PC-9 (cell line): ENCODE measurements at regions not wholly inside any gene's neighbourhood (a gene's known extent, or its start where the extent isn't known, plus 50 kb on each side); places are given as distances from the start of the nearest gene placed in this dataset.
A peak's percentile ranks its signal among the peaks of the same experiment; 100 is the strongest.

Experiments
- BruUV-seq: library from RNA; stranded (reverse); fragments of 400-500 nt; replicated peaks from 2 replicates; lab custom pipeline; 2021; lab: Mats Ljungman, UMichigan
- CTCF ChIA-PET: fragments of 300-600 bp; sonication (Branson Sonifier 250); formaldehyde crosslinking; loops from one replicate; lab custom pipeline; 2022; ENCODE audit warnings: antibody characterized with exemption; lab: Charles Lee
- POLR2A ChIA-PET: fragments of 300-600 bp; sonication (Branson Sonifier 250); formaldehyde crosslinking; loops from one replicate; lab custom pipeline; 2022; ENCODE audit warnings: antibody characterized with exemption; ENCODE audit not compliant: unreplicated experiment; lab: Charles Lee
- DNase-seq, 2 experiments: peaks; one replicate each; pipeline versions ENCODE4 v3.0.0 to v3.0.0-alpha.2; 2015 to 2022; ENCODE audit warnings: mixed read lengths in 1 of 2
- H2AFZ ChIP-seq: fragments of 200-600 bp; sonication (generic); 2 replicates; pipeline ENCODE4 v1.8.1; 2017; ENCODE audit warnings: antibody characterized with exemption
- H3F3A ChIP-seq: fragments of 200-600 bp; sonication (generic); 2 replicates; pipeline ENCODE4 v1.8.1; 2017; ENCODE audit warnings: antibody characterized with exemption, mild to moderate bottlenecking, low read depth; ENCODE audit not compliant: insufficient read depth
- H3K27ac ChIP-seq: fragments of 200-600 bp; sonication (generic); 2 replicates; pipeline ENCODE4 v1.6.1; 2016; ENCODE audit warnings: mixed run types
- H3K27me3 ChIP-seq: fragments of 200-600 bp; sonication (generic); 2 replicates; pipeline ENCODE4 v1.6.1; 2016; ENCODE audit warnings: low read depth, mixed run types; ENCODE audit not compliant: insufficient read depth
- H3K36me3 ChIP-seq: fragments of 200-600 bp; sonication (generic); 2 replicates; pipeline ENCODE4 v1.6.1; 2016; ENCODE audit warnings: low read depth, mixed run types
- H3K4me1 ChIP-seq: fragments of 200-600 bp; sonication (generic); replicated peaks from 2 replicates; pipeline ENCODE4 v1.6.1; 2016; ENCODE audit warnings: mixed run types; ENCODE audit not compliant: insufficient read depth
- H3K4me2 ChIP-seq: fragments of 200-600 bp; sonication (generic); 2 replicates; pipeline ENCODE4 v1.6.1; 2017; ENCODE audit warnings: mixed run types
- H3K4me3 ChIP-seq: fragments of 200-600 bp; sonication (generic); 2 replicates; pipeline ENCODE4 v1.6.1; 2016; ENCODE audit warnings: mixed run types
- H3K79me2 ChIP-seq: fragments of 200-600 bp; sonication (generic); 2 replicates; pipeline ENCODE4 v1.6.1; 2017; ENCODE audit warnings: low read depth, mixed run types
- H3K9me2 ChIP-seq: fragments of 200-600 bp; sonication (generic); 2 replicates; pipeline ENCODE4 v1.8.1; 2017; ENCODE audit warnings: mild to moderate bottlenecking; ENCODE audit not compliant: insufficient read depth
- H3K9me3 ChIP-seq: fragments of 200-600 bp; sonication (generic); 2 replicates; pipeline ENCODE4 v1.8.1; 2016; ENCODE audit warnings: low read depth; ENCODE audit not compliant: insufficient read depth
- H4K20me1 ChIP-seq: fragments of 200-600 bp; sonication (generic); 2 replicates; pipeline ENCODE4 v1.8.1; 2017; ENCODE audit not compliant: insufficient read depth
- CTCF ChIP-seq: fragments of 200-600 bp; sonication (generic); conservative IDR thresholded peaks from 2 replicates; pipeline ENCODE4 v1.6.1; 2017; ENCODE audit warnings: mixed run types, antibody characterized with exemption, mild to moderate bottlenecking, moderate library complexity
- EZH2 ChIP-seq: fragments of 200-600 bp; sonication (generic); IDR thresholded peaks from 2 replicates; pipeline ENCODE4 v1.8.0; 2017; ENCODE audit warnings: antibody characterized with exemption, low read depth
- intact Hi-C: fragments of 100-400 bp; cut with micrococcal nuclease; formaldehyde crosslinking; loops from one replicate; pipeline ENCODE4 v1.10.0; 2022; ENCODE audit not compliant: unreplicated experiment

DNA sequence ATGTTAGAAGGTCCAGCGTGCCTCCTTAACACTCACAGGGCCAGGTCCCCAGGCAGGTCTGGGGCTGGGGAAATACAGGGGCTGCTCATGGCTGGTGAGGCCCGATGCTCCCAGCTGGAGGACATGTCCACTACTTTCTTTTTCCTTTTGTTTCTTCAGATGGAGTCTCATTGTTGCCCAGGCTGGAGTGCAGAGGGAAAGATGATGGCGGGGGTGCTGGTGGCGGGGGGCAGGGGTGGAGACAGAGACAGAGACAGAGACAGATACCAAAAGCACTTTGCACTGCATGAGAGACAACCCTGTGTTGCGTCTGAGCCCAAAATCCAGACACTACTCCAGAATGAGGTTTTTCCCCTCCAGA is 211.0 kb downstream of the SH3BP4 start:
- DNase-seq = no peak
- Histone ChIP-seq H3K4me3 (no peak overlapping the region), H3K27me3 (no peaks in the 10 kb centered on the region), H3K4me2 (0 out of 2 replicates have a peak overlapping the region, but pooled peaks have one; percentile 2), H4K20me1 (no peaks in the 10 kb centered on the region), H2AFZ (no peak overlapping the region), H3K36me3 (no peaks in the 10 kb centered on the region), H3F3A (peaks cover 4% of the 10 kb centered on the region; the same call in 1 of the 2 replicates), H3K9me2 (no peaks in the 10 kb centered on the region), H3K9me3 (0 out of 2 replicates have a peak, but pooled peaks cover 5% of the 10 kb centered on the region), H3K27ac (no peak overlapping the region), H3K4me1 (peaks cover 10% of the 10 kb centered on the region), H3K79me2 (no peaks in the 10 kb centered on the region)
- no TSS peak for BruUV-seq
- POLR2A ChIA-PET = no interaction called here
- CTCF ChIA-PET = no interaction called here
- TF ChIP-seq EZH2 = no peak
- TF ChIP-seq CTCF = no peak
- intact Hi-C loops = no loop called here

DNA sequence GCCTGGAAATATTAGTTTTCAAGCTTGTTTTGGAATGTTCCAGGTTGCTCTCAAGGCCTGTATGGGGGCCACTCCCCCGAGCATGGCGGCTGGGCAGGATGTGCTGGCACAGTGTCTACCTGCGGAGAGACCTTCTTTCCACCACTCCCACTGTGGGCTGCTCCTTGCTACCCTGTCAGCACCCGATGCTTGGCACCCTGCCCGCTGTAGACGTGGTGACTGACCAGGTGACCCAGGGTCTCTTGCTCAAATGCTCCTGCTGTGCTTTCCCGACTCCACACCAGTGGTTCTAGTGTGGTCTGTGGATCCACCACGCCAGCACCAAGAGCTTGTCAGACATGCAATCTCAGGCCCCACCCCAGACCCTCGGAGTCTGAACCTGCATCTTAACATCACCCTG is 213.3 kb downstream of the SH3BP4 start:
- Histone ChIP-seq H3K27ac (no peak overlapping the region), H3K9me2 (no peaks in the 10 kb centered on the region), H2AFZ (no peak overlapping the region), H3K27me3 (no peaks in the 10 kb centered on the region), H4K20me1 (no peaks in the 10 kb centered on the region), H3K36me3 (no peaks in the 10 kb centered on the region), H3K79me2 (no peaks in the 10 kb centered on the region), H3K4me3 (no peak overlapping the region), H3F3A (peaks cover 11% of the 10 kb centered on the region), H3K4me1 (peaks cover 26% of the 10 kb centered on the region), H3K4me2 (no peak overlapping the region), H3K9me3 (0 out of 2 replicates have a peak, but pooled peaks cover 5% of the 10 kb centered on the region)
- TF ChIP-seq CTCF (no peak), EZH2 (no peak)
- POLR2A ChIA-PET = no interaction called here
- intact Hi-C loops = no loop called here
- CTCF ChIA-PET = no interaction called here
- DNase-seq = no peak
- BruUV-seq = no TSS peak

DNA sequence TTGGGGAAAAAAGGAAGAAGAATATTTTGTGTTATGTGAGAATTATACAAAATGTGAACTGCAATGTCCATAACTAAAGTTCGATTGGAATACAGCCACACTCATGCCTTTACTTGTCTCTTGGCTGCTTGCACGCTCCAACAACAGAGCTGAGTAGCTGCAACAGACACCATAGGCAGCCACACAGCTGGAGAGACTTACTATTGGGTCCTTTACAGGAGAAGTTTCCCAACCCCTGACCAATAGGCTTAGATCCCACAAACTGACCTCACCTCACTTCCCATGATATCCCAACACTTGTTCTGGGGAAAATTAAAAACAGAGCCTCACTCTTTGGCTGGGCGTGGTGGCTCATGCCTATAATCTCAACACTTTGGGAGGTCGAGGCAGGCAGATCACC is 213.8 kb downstream of the SH3BP4 start:
- 0 out of 2 replicates have a peak, but pooled peaks cover 5% of the 10 kb centered on the region for H3K9me3 ChIP-seq
- intact Hi-C loops = no loop called here
- H3K4me3 ChIP-seq = no peak overlapping the region
- no peaks in the 10 kb centered on the region for H3K27me3 ChIP-seq
- no peak for DNase-seq
- H3K4me1 ChIP-seq = peaks cover 31% of the 10 kb centered on the region
- TF ChIP-seq EZH2 (no peak), CTCF (no peak)
- CTCF ChIA-PET = no interaction called here
- H3K4me2 ChIP-seq = no peak overlapping the region
- H3K79me2 ChIP-seq = no peaks in the 10 kb centered on the region
- no peaks in the 10 kb centered on the region for H3K9me2 ChIP-seq
- H2AFZ ChIP-seq = no peak overlapping the region
- POLR2A ChIA-PET = interaction anchor here (0.6 kb wide), 1 partner anchor 212 kb away, joined by 3 read pairs; no protein-coding TSS in a partner anchor
- peaks cover 16% of the 10 kb centered on the region for H3F3A ChIP-seq
- BruUV-seq = no TSS peak
- H4K20me1 ChIP-seq = no peaks in the 10 kb centered on the region
- H3K27ac ChIP-seq = no peak overlapping the region
- no peaks in the 10 kb centered on the region for H3K36me3 ChIP-seq
